ENCODE measurements at regions not wholly inside any gene's neighbourhood (a gene's known extent, or its start where the extent isn't known, plus 50 kb on each side); places are given as distances from the start of the nearest gene placed in this dataset.

DNA sequence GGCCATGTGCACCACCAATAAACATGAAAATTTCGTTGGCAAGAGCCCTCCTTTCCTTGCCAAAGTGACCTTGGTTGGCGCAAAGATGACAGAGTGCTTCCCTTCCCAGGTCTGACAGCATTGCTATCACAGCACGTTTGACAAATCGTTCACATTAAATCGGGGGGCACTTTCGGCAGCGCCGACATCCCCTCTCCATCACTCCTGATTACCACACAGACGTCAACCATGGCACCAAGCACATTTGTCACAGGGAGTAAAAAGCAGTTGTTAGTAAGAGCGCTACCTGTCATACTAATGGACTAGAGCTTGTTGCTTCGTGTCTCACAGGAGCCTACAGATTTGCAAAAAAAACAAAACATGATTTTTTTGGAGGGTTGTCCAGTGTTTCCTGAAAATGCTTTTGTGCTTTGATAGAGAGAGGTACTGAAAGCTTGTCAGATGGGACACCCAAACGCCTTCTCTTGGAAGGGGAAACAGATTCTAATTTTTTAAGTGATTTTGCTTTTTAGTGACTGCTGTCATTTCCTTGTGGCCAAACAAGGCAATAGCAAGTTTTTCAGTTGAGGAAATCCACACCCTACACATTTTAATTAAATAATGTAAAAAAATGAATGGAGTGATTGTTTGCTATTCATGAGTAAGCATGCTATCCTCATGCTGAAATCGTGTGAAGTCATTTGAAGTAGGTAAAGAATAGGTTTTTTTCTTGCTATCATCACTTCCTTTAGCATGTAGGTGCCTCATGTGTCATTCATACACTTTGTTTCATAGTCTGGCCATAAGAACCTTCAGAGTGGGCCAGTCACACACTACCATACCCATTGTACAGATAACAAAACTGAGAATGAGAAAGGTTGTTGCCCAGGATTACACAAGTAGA lies 682.8 kb upstream of the WWC1 start:
- H4K20me1 ChIP-seq (replicated peaks; ENCODE audit: control insufficient read depth, extremely low read depth, insufficient read depth, low read length) = no peaks in the 10 kb centered on the region
- H3K36me3 ChIP-seq (ENCODE audit: control insufficient read depth in 2 of 2, extremely low read depth in 1 of 2, insufficient read depth in 2 of 2, low read length in 2 of 2) = no peaks in the 10 kb centered on the region
- H3K27me3 ChIP-seq (ENCODE audit: control insufficient read depth in 2 of 2, insufficient read depth in 2 of 2, low read length in 2 of 2) = no peaks in the 10 kb centered on the region
- FAIRE-seq = no peak
- TF ChIP-seq JUN (IDR thresholded peaks at IDR 0.05; ENCODE audit: borderline replicate concordance, insufficient read depth, insufficient read length, low read depth) (no peak), GATA2 (IDR thresholded peaks at IDR 0.05; ENCODE audit: insufficient read depth, insufficient read length, low read depth, low read length) (no peak), MYC (IDR thresholded peaks at IDR 0.05; ENCODE audit: low read depth, low read length) (no peak), EZH2 (IDR thresholded peaks at IDR 0.05; ENCODE audit: borderline replicate concordance, low read depth, low read length, severe bottlenecking) (no peak)
- TF ChIP-seq, protein P1, sequence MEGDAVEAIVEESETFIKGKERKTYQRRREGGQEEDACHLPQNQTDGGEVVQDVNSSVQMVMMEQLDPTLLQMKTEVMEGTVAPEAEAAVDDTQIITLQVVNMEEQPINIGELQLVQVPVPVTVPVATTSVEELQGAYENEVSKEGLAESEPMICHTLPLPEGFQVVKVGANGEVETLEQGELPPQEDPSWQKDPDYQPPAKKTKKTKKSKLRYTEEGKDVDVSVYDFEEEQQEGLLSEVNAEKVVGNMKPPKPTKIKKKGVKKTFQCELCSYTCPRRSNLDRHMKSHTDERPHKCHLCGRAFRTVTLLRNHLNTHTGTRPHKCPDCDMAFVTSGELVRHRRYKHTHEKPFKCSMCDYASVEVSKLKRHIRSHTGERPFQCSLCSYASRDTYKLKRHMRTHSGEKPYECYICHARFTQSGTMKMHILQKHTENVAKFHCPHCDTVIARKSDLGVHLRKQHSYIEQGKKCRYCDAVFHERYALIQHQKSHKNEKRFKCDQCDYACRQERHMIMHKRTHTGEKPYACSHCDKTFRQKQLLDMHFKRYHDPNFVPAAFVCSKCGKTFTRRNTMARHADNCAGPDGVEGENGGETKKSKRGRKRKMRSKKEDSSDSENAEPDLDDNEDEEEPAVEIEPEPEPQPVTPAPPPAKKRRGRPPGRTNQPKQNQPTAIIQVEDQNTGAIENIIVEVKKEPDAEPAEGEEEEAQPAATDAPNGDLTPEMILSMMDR (IDR thresholded peaks at IDR 0.05; ENCODE audit: extremely low read depth in 1 of 2, insufficient read depth in 1 of 2, low read depth in 1 of 2, low read length in 2 of 2) = no peak
- no peak overlapping the region for H3K4me2 ChIP-seq (ENCODE audit: insufficient read depth, low read length)
- no peak overlapping the region for H3K4me3 ChIP-seq (replicated peaks in 1 of 3; ENCODE audit: insufficient read depth in 1 of 3, low read depth in 1 of 3, low read length in 3 of 3)
- dilution Hi-C loops (cut with MboI; ENCODE audit: extremely low pct_ligation_motif_present, low sequenced_read_pairs) = no loop called here
- CTCF ChIA-PET = no interaction called here
- H3K4me1 ChIP-seq (ENCODE audit: control insufficient read depth, extremely low read depth, insufficient read depth, low read length) = no peaks in the 10 kb centered on the region
- intact Hi-C loops (cut with micrococcal nuclease) = no loop called here
- BruUV-seq (replicated peaks) = no TSS peak
- H2AFZ ChIP-seq (ENCODE audit: low read depth, low read length) = no peak overlapping the region
- peaks cover 3% of the 10 kb centered on the region for H3K9me3 ChIP-seq (replicated peaks; ENCODE audit: control insufficient read depth, insufficient read depth, low read length)
- no peak overlapping the region for H3K27ac ChIP-seq (ENCODE audit: insufficient read depth, low read depth, low read length)
- H3K9me1 ChIP-seq (replicated peaks; ENCODE audit: control insufficient read depth, extremely low read depth, insufficient read depth, low read length) = no peaks in the 10 kb centered on the region
- no peaks in the 10 kb centered on the region for H3K79me2 ChIP-seq (ENCODE audit: control insufficient read depth, insufficient read depth, low read length)
- POLR2A ChIA-PET = no interaction called here
- DNase-seq (ENCODE audit: low read depth, low spot score) = no peak
- no peak overlapping the region for H3K9ac ChIP-seq (replicated peaks; ENCODE audit: extremely low read depth, insufficient read depth, low read length)

Data from endothelial cell of umbilical vein (primary cell).